Testis (tissue), 2 donors: ENCODE measurements at regions not wholly inside any gene's neighbourhood (a gene's known extent, or its start where the extent isn't known, plus 50 kb on each side); places are given as distances from the start of the nearest gene placed in this dataset.
A peak's percentile ranks its signal among the peaks of the same experiment; 100 is the strongest.

Experiments used
- DNase-seq: peaks from one replicate; pipeline ENCODE4 v3.0.0-alpha.2; 2019
- H3K27ac ChIP-seq, 2 donors: fragments of 200-600 bp; sonication (generic); one replicate each; pipeline ENCODE4 v1.5.1; 2019
- H3K27me3 ChIP-seq: fragments of 200-600 bp; sonication (generic); one replicate; pipeline ENCODE4 v1.5.1; 2019
- H3K36me3 ChIP-seq: fragments of 200-600 bp; sonication (generic); one replicate; pipeline ENCODE4 v1.5.1; 2017; ENCODE audit warnings: low read depth; ENCODE audit errors: missing control alignments
- H3K4me1 ChIP-seq: fragments of 200-600 bp; sonication (generic); one replicate; pipeline ENCODE4 v1.5.1; 2019
- H3K4me3 ChIP-seq, 2 donors: fragments of 200-600 bp; sonication (generic); one replicate each; pipeline ENCODE4 v1.5.1; 2017 to 2019
- H3K9me3 ChIP-seq: fragments of 200-600 bp; sonication (generic); one replicate; pipeline ENCODE4 v1.5.1; 2017
- CTCF ChIP-seq, 3 experiments: fragments of 450-650 bp in 2 of 3; fragments of 200-600 bp in 1 of 3; sonication (generic) in 1 of 3; IDR thresholded peaks; one replicate each; pipeline ENCODE4 v1.5.1; 2016 to 2019; ENCODE audit warnings: antibody characterized with exemption in 3 of 3, mild to moderate bottlenecking in 2 of 3, moderate library complexity in 1 of 3
- POLR2A ChIP-seq: fragments of 450-650 bp; IDR thresholded peaks from one replicate; pipeline ENCODE4 v1.6.1; 2017; ENCODE audit warnings: antibody characterized with exemption, mild to moderate bottlenecking, moderate library complexity
- WGBS, 2 donors: methylation state at CpG; one replicate each; pipeline ENCODE4 v1.1.5; 2018; 5-methylcytosine and 5-hydroxymethylcytosine counted together
- intact Hi-C: fragments of 100-400 bp; cut with DNase I; formaldehyde crosslinking; loops from one replicate; pipeline ENCODE4 v1.15.1; 2023; ENCODE audit warnings: low total_unique reads

DNA sequence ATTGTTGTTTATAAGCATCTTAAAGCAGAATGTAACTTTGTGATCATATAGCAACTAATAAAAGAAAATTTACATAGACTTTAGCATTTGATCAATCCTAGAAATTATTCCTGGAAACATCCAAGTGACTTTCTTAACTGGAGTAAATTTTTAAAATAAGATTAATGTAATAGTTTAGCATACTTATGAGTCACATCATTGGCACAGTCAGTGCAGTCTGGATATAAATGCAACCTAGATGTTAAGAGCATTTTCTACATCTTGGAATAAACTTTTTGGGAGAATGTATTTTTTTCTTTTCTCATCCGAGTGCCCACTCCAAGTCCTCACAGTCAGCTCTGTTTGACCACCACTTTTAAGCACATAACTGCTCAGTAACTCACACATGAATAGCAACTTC is 324.6 kb upstream of the PLSCR5 start:
- Histone ChIP-seq H3K36me3 (no peaks in the 10 kb centered on the region), H3K27ac (no peak overlapping the region), H3K27me3 (no peaks in the 10 kb centered on the region), H3K9me3 (no peaks in the 10 kb centered on the region), H3K4me3 (no peak overlapping the region), H3K4me1 (no peaks in the 10 kb centered on the region)
- TF ChIP-seq CTCF (IDR thresholded peaks at IDR 0.05): no peak
- TF ChIP-seq POLR2A: no peak
- WGBS, 2 donors: 58 to 78% methylated on average over 1 of the region's 1 CpG
- DNase-seq: no peak
- intact Hi-C loops: no loop called here

- Histone ChIP-seq H3K4me1 (no peaks in the 10 kb centered on the region), H3K27me3 (no peaks in the 10 kb centered on the region), H3K36me3 (no peaks in the 10 kb centered on the region), H3K9me3 (no peaks in the 10 kb centered on the region), H3K4me3 (no peak overlapping the region), H3K27ac (no peak overlapping the region)
- intact Hi-C loops: no loop called here
- TF ChIP-seq CTCF (IDR thresholded peaks at IDR 0.05) (no peak), POLR2A (no peak)
- DNase-seq: no peak
- WGBS, 2 donors: 78 to 79% methylated on average over 7 of the region's 7 CpGs
Measured at GRCh38 chr3:146928421-146929059, 323.4 kb upstream of the PLSCR5 start.

DNA sequence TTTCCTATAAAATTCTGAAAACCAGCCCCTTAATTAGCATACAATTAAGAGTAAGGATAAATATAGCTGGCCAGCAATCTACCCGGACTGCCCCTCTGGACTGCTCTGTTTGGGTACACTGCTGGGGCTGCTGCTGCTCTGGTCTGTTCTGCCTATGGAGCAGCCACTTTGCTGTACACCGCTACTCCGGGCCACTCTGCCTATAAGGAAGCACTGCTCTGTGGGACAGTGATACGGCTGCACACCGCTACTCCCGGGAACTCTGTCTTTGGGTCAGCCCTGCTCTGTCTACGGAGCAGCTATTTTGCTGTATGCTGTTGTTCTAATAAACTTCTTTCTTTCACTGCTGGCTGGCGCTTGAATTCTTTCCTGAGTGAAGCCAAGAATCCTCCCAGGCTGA is 316.5 kb upstream of the PLSCR5 start:
- TF ChIP-seq POLR2A (no peak), CTCF (IDR thresholded peaks at IDR 0.05) (no peak)
- H3K9me3 ChIP-seq: no peaks in the 10 kb centered on the region
- no peaks in the 10 kb centered on the region for H3K27me3 ChIP-seq
- no peak for DNase-seq
- 61 to 72% methylated on average over 8 of the region's 8 CpGs for WGBS, 2 donors
- H3K36me3 ChIP-seq: no peaks in the 10 kb centered on the region
- H3K4me1 ChIP-seq: no peaks in the 10 kb centered on the region
- intact Hi-C loops: no loop called here
- H3K27ac ChIP-seq: no peak overlapping the region
- H3K4me3 ChIP-seq: peak overlapping the region in 1 of 2 donors; percentile 15

- WGBS, 2 donors: 73 to 80% methylated on average over 2 of the region's 2 CpGs
- intact Hi-C loops: no loop called here
- Histone ChIP-seq H3K4me3 (no peak overlapping the region), H3K4me1 (no peaks in the 10 kb centered on the region), H3K27ac (no peak overlapping the region), H3K27me3 (no peaks in the 10 kb centered on the region), H3K9me3 (no peaks in the 10 kb centered on the region), H3K36me3 (no peaks in the 10 kb centered on the region)
- no peak for TF ChIP-seq CTCF (IDR thresholded peaks at IDR 0.05)
- TF ChIP-seq POLR2A: no peak
- no peak for DNase-seq
Measured at GRCh38 chr3:146914409-146914808, 309.3 kb upstream of the PLSCR5 start.
